ENCODE measurements at regions not wholly inside any gene's neighbourhood (a gene's known extent, or its start where the extent isn't known, plus 50 kb on each side); places are given as distances from the start of the nearest gene placed in this dataset.
A peak's percentile ranks its signal among the peaks of the same experiment; 100 is the strongest.

- Histone ChIP-seq H3K27ac (no peak overlapping the region), H3K4me3 (no peak overlapping the region), H3K4me1 (replicated peaks in 1 of 2) (peaks cover 26 to 39% of the 10 kb centered on the region in 2 donors)
- 20 to 100% (median 100%) methylated on average over 1 of the region's 1 CpG; no CpG with 5 or more reads in 5 of the 10 experiments for WGBS, 10 experiments
- in situ Hi-C loops (cut with MboI; ENCODE audit: low pct_unique_long_range_greater_than_20kb in 2 of 9, low sequenced_read_pairs in 9 of 9, unreplicated experiment in 9 of 9) = no loop called here
- ATAC-seq (replicated peaks in 6 of 8) = no peak
These were observed 84.4 kb upstream of the SPON1 start for GRCh38 chr11:13878077-13878476.

GRCh38 chr11:13880634-13881033 lies 81.9 kb upstream of the SPON1 start:
- Histone ChIP-seq H3K4me3 (no peak overlapping the region), H3K27ac (no peak overlapping the region), H3K4me1 (replicated peaks in 1 of 2) (peaks cover 16 to 20% of the 10 kb centered on the region in 2 donors)
- ATAC-seq (replicated peaks in 6 of 8) = peak in 3 of 8 experiments; percentile 24 to 43 (median 39)
- in situ Hi-C loops (cut with MboI; ENCODE audit: low pct_unique_long_range_greater_than_20kb in 2 of 9, low sequenced_read_pairs in 9 of 9, unreplicated experiment in 9 of 9) = no loop called here
- WGBS, 10 experiments = 0 to 100% (median 60%) methylated on average over 1 to 2 of the region's 2 CpGs; no CpG with 5 or more reads in 3 of the 10 experiments

- in situ Hi-C loops (cut with MboI; ENCODE audit: low pct_unique_long_range_greater_than_20kb in 2 of 9, low sequenced_read_pairs in 9 of 9, unreplicated experiment in 9 of 9) = no loop called here
- WGBS, 10 experiments = 0 to 80% (median 33%) methylated on average over 1 to 8 of the region's 10 CpGs; no CpG with 5 or more reads in 1 of the 10 experiments
- H3K4me3 ChIP-seq = no peak overlapping the region
These were observed 81.2 kb upstream of the SPON1 start for GRCh38 chr11:13881226-13881905.

GRCh38 chr11:13883042-13883441 lies 79.5 kb upstream of the SPON1 start:
- H3K27ac ChIP-seq = no peak overlapping the region
- peaks cover 16% of the 10 kb centered on the region in 2 donors for H3K4me1 ChIP-seq (replicated peaks in 1 of 2)
- in situ Hi-C loops (cut with MboI; ENCODE audit: low pct_unique_long_range_greater_than_20kb in 2 of 9, low sequenced_read_pairs in 9 of 9, unreplicated experiment in 9 of 9) = no loop called here
- H3K4me3 ChIP-seq = no peak overlapping the region
- WGBS, 10 experiments = 0 to 100% (median 70%) methylated on average over 1 to 4 of the region's 4 CpGs
- peak in 5 of 8 experiments; percentile 22 to 56 (median 49) for ATAC-seq (replicated peaks in 6 of 8)

More at GRCh38 chr11:13881226-13881905, 81.2 kb upstream of the SPON1 start:
- Histone ChIP-seq H3K27ac (no peak overlapping the region), H3K4me1 (replicated peaks in 1 of 2) (peaks cover 16% of the 10 kb centered on the region in 2 donors)
- ATAC-seq (replicated peaks in 6 of 8) = peak in 4 of 8 experiments; percentile 60 to 92 (median 84)

- no peak overlapping the region for H3K27ac ChIP-seq
- WGBS, 10 experiments = 0 to 100% (median 83%) methylated on average over 1 to 5 of the region's 6 CpGs; no CpG with 5 or more reads in 2 of the 10 experiments
- ATAC-seq (replicated peaks in 6 of 8) = no peak
- H3K4me1 ChIP-seq (replicated peaks in 1 of 2) = peaks cover 16 to 18% of the 10 kb centered on the region in 2 donors
- in situ Hi-C loops (cut with MboI; ENCODE audit: low pct_unique_long_range_greater_than_20kb in 2 of 9, low sequenced_read_pairs in 9 of 9, unreplicated experiment in 9 of 9) = no loop called here
- H3K4me3 ChIP-seq = no peak overlapping the region
These were observed 78.9 kb upstream of the SPON1 start for GRCh38 chr11:13883589-13883988.

GRCh38 chr11:13884158-13884799 lies 78.2 kb upstream of the SPON1 start:
- in situ Hi-C loops (cut with MboI; ENCODE audit: low pct_unique_long_range_greater_than_20kb in 2 of 9, low sequenced_read_pairs in 9 of 9, unreplicated experiment in 9 of 9) = no loop called here
- WGBS, 10 experiments = 22 to 100% (median 85%) methylated on average over 1 to 9 of the region's 9 CpGs
- Histone ChIP-seq H3K4me1 (replicated peaks in 1 of 2) (peaks cover 16 to 23% of the 10 kb centered on the region in 2 donors), H3K27ac (no peak overlapping the region), H3K4me3 (no peak overlapping the region)
- peak in 2 of 8 experiments; percentile 71 to 88 for ATAC-seq (replicated peaks in 6 of 8)

GRCh38 chr11:13885083-13885482 lies 77.4 kb upstream of the SPON1 start:
- 57 to 100% (median 94%) methylated on average over 1 of the region's 1 CpG; no CpG with 5 or more reads in 3 of the 10 experiments for WGBS, 10 experiments
- in situ Hi-C loops (cut with MboI; ENCODE audit: low pct_unique_long_range_greater_than_20kb in 2 of 9, low sequenced_read_pairs in 9 of 9, unreplicated experiment in 9 of 9) = no loop called here
- H3K4me3 ChIP-seq = no peak overlapping the region
- H3K27ac ChIP-seq = no peak overlapping the region
- no peak for ATAC-seq (replicated peaks in 6 of 8)
- H3K4me1 ChIP-seq (replicated peaks in 1 of 2) = peaks cover 21 to 29% of the 10 kb centered on the region in 2 donors

GRCh38 chr11:13889552-13890249 lies 72.8 kb upstream of the SPON1 start:
- no peak overlapping the region for H3K4me3 ChIP-seq
- ATAC-seq (replicated peaks in 6 of 8) = peak in 5 of 8 experiments; percentile 13 to 72 (median 39)
- 15 to 79% (median 59%) methylated on average over 2 to 7 of the region's 8 CpGs; no CpG with 5 or more reads in 4 of the 10 experiments for WGBS, 10 experiments
- no peak overlapping the region for H3K27ac ChIP-seq
- H3K4me1 ChIP-seq (replicated peaks in 1 of 2) = peaks cover 5 to 33% of the 10 kb centered on the region in 2 donors
- in situ Hi-C loops (cut with MboI; ENCODE audit: low pct_unique_long_range_greater_than_20kb in 2 of 9, low sequenced_read_pairs in 9 of 9, unreplicated experiment in 9 of 9) = no loop called here

GRCh38 chr11:13891911-13892310 lies 70.6 kb upstream of the SPON1 start:
- ATAC-seq (replicated peaks in 6 of 8) = peak in 1 of 8 experiments; percentile 21
- Histone ChIP-seq H3K4me3 (no peak overlapping the region), H3K27ac (no peak overlapping the region), H3K4me1 (replicated peaks in 1 of 2) (peaks cover 5 to 33% of the 10 kb centered on the region in 2 donors)
- in situ Hi-C loops (cut with MboI; ENCODE audit: low pct_unique_long_range_greater_than_20kb in 2 of 9, low sequenced_read_pairs in 9 of 9, unreplicated experiment in 9 of 9) = no loop called here
- WGBS, 10 experiments = 25 to 100% (median 83%) methylated on average over 1 of the region's 1 CpG; no CpG with 5 or more reads in 3 of the 10 experiments

GRCh38 chr11:13896175-13896980 lies 66.1 kb upstream of the SPON1 start:
- no peak overlapping the region for H3K27ac ChIP-seq
- H3K4me3 ChIP-seq = no peak overlapping the region
- 7 to 100% (median 76%) methylated on average over 1 to 4 of the region's 6 CpGs; no CpG with 5 or more reads in 2 of the 10 experiments for WGBS, 10 experiments
- peak in 2 of 8 experiments; percentile 34 to 49 for ATAC-seq (replicated peaks in 6 of 8)
- H3K4me1 ChIP-seq (replicated peaks in 1 of 2) = peaks cover 3 to 7% of the 10 kb centered on the region in 2 donors
- in situ Hi-C loops (cut with MboI; ENCODE audit: low pct_unique_long_range_greater_than_20kb in 2 of 9, low sequenced_read_pairs in 9 of 9, unreplicated experiment in 9 of 9) = no loop called here

GRCh38 chr11:13896981-13897353 lies 65.6 kb upstream of the SPON1 start:
- WGBS, 10 experiments = 60 to 90% (median 77%) methylated on average over 1 to 3 of the region's 7 CpGs; no CpG with 5 or more reads in 6 of the 10 experiments

GRCh38 chr11:13897646-13898276 lies 64.8 kb upstream of the SPON1 start:
- no peak overlapping the region for H3K27ac ChIP-seq
- no peak overlapping the region for H3K4me3 ChIP-seq
- 0 to 84% (median 64%) methylated on average over 2 to 6 of the region's 6 CpGs; no CpG with 5 or more reads in 2 of the 10 experiments for WGBS, 10 experiments
- peaks cover 5 to 9% of the 10 kb centered on the region in 2 donors for H3K4me1 ChIP-seq (replicated peaks in 1 of 2)
- in situ Hi-C loops (cut with MboI; ENCODE audit: low pct_unique_long_range_greater_than_20kb in 2 of 9, low sequenced_read_pairs in 9 of 9, unreplicated experiment in 9 of 9) = no loop called here
- ATAC-seq (replicated peaks in 6 of 8) = no peak

More at GRCh38 chr11:13896981-13897353, 65.6 kb upstream of the SPON1 start:
- in situ Hi-C loops (cut with MboI; ENCODE audit: low pct_unique_long_range_greater_than_20kb in 2 of 9, low sequenced_read_pairs in 9 of 9, unreplicated experiment in 9 of 9) = no loop called here
- no peak overlapping the region for H3K27ac ChIP-seq
- H3K4me1 ChIP-seq (replicated peaks in 1 of 2) = peaks cover 1 to 3% of the 10 kb centered on the region in 2 donors
- no peak overlapping the region for H3K4me3 ChIP-seq
- no peak for ATAC-seq (replicated peaks in 6 of 8)

Data from motor neuron (in vitro differentiated cells).